ENCODE measurements at regions not wholly inside any gene's neighbourhood (a gene's known extent, or its start where the extent isn't known, plus 50 kb on each side); places are given as distances from the start of the nearest gene placed in this dataset.
"Not testable (repeated sequence)": the region's sequence is repeated elsewhere in the genome, so short reads cannot be mapped to it uniquely, and the experiment has no call there.

DNA sequence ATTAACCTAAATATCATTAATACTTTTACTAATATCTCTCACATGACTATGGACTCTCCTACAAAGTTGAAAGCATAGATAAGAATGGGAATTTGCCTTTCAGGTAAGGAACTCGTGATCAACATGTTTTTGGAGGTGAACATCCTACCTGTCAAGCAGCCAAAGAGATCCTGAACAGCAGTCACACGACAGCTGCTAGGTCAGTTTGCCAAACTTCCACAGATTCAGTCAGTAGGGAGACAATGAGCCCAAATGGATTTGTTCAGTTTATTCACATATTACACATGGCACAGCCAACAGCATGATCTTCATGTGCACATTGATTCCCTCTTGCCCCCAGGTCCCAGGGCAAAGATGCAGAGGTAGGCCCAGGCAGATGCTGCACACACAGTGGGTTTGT lies 86.1 kb upstream of the LOC128125822 start:
- DNase-seq: no peak

- no peak for DNase-seq
These were observed 85.0 kb upstream of the LOC128125822 start for GRCh38 chr6:63487103-63487813.

DNA sequence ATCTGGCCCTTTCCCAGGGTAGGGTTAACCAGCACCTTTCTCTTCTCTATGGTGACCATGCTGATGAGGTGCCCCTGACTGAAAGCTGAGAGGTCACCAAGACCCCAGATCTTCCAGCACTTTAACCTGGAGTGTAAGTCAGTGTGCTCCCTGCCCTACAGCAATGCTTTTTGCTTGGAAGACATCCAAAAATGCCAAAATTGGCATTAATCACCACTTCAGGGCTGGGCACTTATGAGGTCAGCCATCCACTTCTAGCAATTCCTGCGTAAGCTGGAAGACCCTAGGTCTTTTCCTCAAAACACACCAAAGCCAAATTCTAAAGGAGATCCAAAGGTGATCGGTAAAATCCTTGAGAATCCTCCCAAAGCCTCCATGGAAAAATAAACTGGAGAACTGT lies 81.2 kb upstream of the LOC128125822 start:
- DNase-seq: no peak

GRCh38 chr6:63492476-63492875 lies 79.8 kb upstream of the LOC128125822 start:
- DNase-seq: no peak

- no peak for DNase-seq
These were observed 78.7 kb upstream of the LOC128125822 start for GRCh38 chr6:63493557-63493956.

GRCh38 chr6:63496361-63496804 lies 75.9 kb upstream of the LOC128125822 start:
- no peak for DNase-seq

DNA sequence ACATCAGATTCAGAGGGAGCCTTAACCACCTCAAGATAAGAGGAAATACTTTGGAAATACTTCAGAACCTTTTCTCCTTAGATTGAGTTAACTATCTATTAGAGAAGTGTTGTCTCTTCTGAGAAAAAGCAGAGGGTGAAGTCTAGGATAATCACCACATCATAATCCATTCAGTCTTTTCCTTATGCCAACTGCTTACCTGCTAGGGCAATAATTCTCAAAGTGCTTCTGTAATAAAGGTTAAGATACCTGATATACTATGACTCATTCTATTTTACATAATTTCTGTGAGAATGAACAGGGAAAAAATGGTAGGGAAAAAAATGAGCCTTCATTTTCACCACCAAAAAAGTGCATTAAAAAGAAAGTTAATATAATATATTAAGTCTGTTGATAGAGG lies 70.1 kb upstream of the LOC128125822 start:
- no peak for DNase-seq

- no peak for DNase-seq
These were observed 69.1 kb upstream of the LOC128125822 start for GRCh38 chr6:63503199-63503598.

- DNase-seq: no peak
These were observed 67.4 kb upstream of the LOC128125822 start for GRCh38 chr6:63504777-63505384.

DNA sequence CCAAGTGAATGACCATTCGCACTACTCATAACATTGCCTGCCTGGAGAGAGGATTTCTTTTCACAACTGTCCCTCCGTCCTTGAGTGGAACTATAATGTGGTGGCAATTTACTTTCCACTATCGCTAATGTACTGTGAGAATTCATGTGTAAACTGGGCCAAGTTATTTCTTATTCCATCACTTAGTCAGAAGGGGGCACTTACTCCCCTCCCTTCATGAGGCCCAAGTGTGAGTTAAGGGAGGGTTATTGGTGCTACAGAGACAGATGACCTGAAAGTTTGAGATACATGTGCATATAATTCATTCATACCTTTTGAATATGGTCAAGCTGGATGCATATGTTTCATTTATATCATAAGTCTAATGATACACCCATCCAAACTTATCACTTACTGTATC lies 65.2 kb upstream of the LOC128125822 start:
- no peak for DNase-seq

DNA sequence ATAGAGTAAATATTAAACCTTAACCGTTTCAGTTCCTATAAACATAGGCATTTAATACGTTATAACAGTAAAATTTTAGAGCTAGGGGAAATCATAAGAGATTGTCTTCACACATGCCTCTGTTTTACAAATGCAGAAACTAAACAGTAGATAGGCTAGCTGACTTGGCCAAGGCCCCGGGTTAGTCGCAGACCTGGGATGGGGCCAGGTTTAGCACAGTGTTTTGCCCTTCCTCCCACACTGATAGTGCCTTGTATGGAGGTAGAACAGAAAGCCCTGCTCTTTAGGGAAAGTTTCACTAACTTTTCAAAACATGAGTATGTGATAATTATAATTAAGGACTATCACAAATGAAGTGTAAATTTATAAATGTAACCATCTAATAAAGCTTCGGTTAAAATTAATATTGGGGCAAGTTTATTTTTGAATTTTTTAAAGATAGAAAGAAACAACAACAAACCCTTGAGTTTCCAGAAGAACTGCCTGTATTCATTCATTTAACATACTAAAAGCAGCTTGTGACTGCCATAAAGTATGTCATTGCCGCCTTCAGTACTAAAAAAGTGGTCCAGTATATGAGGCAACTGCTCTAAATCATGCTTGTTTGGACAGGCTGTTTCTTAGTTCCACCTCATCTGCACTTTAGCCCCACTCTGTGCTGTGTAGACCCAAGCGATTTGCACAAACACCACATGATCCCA lies 62.5 kb upstream of the LOC128125822 start:
- DNase-seq: no peak

- no peak for DNase-seq
These were observed 62.0 kb upstream of the LOC128125822 start for GRCh38 chr6:63510353-63510686.

DNA sequence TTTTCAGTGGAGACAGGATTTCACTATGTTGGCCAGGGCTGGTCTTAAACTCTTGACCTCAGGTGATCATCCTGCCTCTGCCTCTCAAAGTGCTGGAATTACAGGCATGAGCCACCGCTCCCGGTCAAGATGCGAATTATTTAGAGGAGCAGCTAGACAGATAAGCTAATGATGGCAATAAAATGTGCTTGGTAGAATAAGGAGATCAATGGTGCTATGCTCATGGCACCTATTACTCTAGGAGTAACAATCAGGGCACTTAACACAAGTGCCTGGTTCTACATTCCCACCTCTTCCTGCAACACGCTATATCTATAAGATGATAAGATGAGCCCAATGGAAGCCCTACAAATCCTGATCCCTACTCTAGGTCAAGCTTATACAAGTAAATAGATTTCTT lies 61.4 kb upstream of the LOC128125822 start:
- no peak for DNase-seq

- no peak for DNase-seq
These were observed 57.6 kb upstream of the LOC128125822 start for GRCh38 chr6:63514488-63515173.

- DNase-seq: not testable (repeated sequence)
These were observed 57.1 kb upstream of the LOC128125822 start for GRCh38 chr6:63515227-63515626.

GRCh38 chr6:63516186-63516944 lies 55.9 kb upstream of the LOC128125822 start:
- DNase-seq: no peak

GRCh38 chr6:63517221-63517620 lies 55.1 kb upstream of the LOC128125822 start:
- DNase-seq: no peak

GRCh38 chr6:63521475-63522210 lies 50.6 kb upstream of the LOC128125822 start:
- DNase-seq: no peak

Measured in DMS79 (cell line).